ENCODE measurements at regions not wholly inside any gene's neighbourhood (a gene's known extent, or its start where the extent isn't known, plus 50 kb on each side); places are given as distances from the start of the nearest gene placed in this dataset.

GRCh38 chr12:33304176-33304575 lies 135.4 kb downstream of the SYT10 start:
- Mint-ChIP-seq H3K27ac (ENCODE audit: unreplicated experiment) (no peak overlapping the region), H3K9me3 (peaks cover 3% of the 10 kb centered on the region), H3K4me3 (no peak overlapping the region), H3K27me3 (ENCODE audit: low read depth) (peaks cover 5% of the 10 kb centered on the region), H3K36me3 (ENCODE audit: low read depth) (no peaks in the 10 kb centered on the region), H3K4me1 (no peaks in the 10 kb centered on the region)
- TF ChIP-seq, protein P1, sequence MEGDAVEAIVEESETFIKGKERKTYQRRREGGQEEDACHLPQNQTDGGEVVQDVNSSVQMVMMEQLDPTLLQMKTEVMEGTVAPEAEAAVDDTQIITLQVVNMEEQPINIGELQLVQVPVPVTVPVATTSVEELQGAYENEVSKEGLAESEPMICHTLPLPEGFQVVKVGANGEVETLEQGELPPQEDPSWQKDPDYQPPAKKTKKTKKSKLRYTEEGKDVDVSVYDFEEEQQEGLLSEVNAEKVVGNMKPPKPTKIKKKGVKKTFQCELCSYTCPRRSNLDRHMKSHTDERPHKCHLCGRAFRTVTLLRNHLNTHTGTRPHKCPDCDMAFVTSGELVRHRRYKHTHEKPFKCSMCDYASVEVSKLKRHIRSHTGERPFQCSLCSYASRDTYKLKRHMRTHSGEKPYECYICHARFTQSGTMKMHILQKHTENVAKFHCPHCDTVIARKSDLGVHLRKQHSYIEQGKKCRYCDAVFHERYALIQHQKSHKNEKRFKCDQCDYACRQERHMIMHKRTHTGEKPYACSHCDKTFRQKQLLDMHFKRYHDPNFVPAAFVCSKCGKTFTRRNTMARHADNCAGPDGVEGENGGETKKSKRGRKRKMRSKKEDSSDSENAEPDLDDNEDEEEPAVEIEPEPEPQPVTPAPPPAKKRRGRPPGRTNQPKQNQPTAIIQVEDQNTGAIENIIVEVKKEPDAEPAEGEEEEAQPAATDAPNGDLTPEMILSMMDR (conservative IDR thresholded peaks at IDR 0.05) = no peak
- no peak for DNase-seq (ENCODE audit: low read depth, low spot score)

GRCh38 chr12:33296529-33296928 lies 143.1 kb downstream of the SYT10 start:
- TF ChIP-seq, protein P1 (conservative IDR thresholded peaks at IDR 0.05) = no peak
- Mint-ChIP-seq H3K4me1 (no peaks in the 10 kb centered on the region), H3K4me3 (no peak overlapping the region), H3K27me3 (ENCODE audit: low read depth) (no peaks in the 10 kb centered on the region), H3K27ac (ENCODE audit: unreplicated experiment) (no peak overlapping the region), H3K9me3 (peaks cover 8% of the 10 kb centered on the region), H3K36me3 (ENCODE audit: low read depth) (no peaks in the 10 kb centered on the region)
- DNase-seq (ENCODE audit: low read depth, low spot score) = no peak

GRCh38 chr12:33290703-33291102 lies 148.9 kb downstream of the SYT10 start:
- DNase-seq (ENCODE audit: low read depth, low spot score) = no peak
- no peak overlapping the region for H3K27ac Mint-ChIP-seq (ENCODE audit: unreplicated experiment)
- no peak overlapping the region for H3K4me3 Mint-ChIP-seq
- no peaks in the 10 kb centered on the region for H3K4me1 Mint-ChIP-seq
- peaks cover 4% of the 10 kb centered on the region for H3K27me3 Mint-ChIP-seq (ENCODE audit: low read depth)
- peaks cover 2% of the 10 kb centered on the region for H3K9me3 Mint-ChIP-seq
- no peaks in the 10 kb centered on the region for H3K36me3 Mint-ChIP-seq (ENCODE audit: low read depth)
- TF ChIP-seq, protein P1 (conservative IDR thresholded peaks at IDR 0.05) = no peak

GRCh38 chr12:33283054-33283453 lies 156.6 kb downstream of the SYT10 start:
- H3K4me3 Mint-ChIP-seq = no peak overlapping the region
- TF ChIP-seq, protein P1 (conservative IDR thresholded peaks at IDR 0.05) = no peak
- no peak overlapping the region for H3K27ac Mint-ChIP-seq (ENCODE audit: unreplicated experiment)
- H3K4me1 Mint-ChIP-seq = no peaks in the 10 kb centered on the region
- H3K36me3 Mint-ChIP-seq (ENCODE audit: low read depth) = peaks cover 3% of the 10 kb centered on the region
- DNase-seq (ENCODE audit: low read depth, low spot score) = no peak
- H3K9me3 Mint-ChIP-seq = peaks cover 23% of the 10 kb centered on the region
- no peaks in the 10 kb centered on the region for H3K27me3 Mint-ChIP-seq (ENCODE audit: low read depth)

DNA sequence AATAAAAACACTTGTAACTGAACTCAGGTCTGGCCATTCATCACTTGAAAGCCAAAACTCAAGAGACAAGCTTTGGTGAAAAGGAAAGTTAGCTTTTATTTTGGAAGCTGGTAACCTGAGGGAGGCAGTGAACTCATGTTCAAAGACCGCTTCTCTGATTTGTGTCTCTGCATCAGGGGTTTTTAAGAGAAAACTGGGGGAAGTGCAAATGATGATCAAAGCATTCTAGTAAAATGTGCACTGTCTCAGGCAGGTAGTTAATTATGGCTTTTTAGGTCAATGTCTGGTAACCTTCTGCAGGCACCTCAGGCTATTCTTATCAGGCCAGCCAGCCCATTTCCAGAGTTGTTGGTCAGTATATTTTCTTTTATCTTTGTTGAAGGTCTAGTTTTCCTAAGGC lies 162.2 kb downstream of the SYT10 start:
- Mint-ChIP-seq H3K4me1 (no peaks in the 10 kb centered on the region), H3K27me3 (ENCODE audit: low read depth) (no peaks in the 10 kb centered on the region), H3K27ac (ENCODE audit: unreplicated experiment) (no peak overlapping the region), H3K36me3 (ENCODE audit: low read depth) (peaks cover 3% of the 10 kb centered on the region), H3K9me3 (peaks cover 23% of the 10 kb centered on the region), H3K4me3 (no peak overlapping the region)
- TF ChIP-seq, protein P1 (conservative IDR thresholded peaks at IDR 0.05) = no peak
- DNase-seq (ENCODE audit: low read depth, low spot score) = no peak

DNA sequence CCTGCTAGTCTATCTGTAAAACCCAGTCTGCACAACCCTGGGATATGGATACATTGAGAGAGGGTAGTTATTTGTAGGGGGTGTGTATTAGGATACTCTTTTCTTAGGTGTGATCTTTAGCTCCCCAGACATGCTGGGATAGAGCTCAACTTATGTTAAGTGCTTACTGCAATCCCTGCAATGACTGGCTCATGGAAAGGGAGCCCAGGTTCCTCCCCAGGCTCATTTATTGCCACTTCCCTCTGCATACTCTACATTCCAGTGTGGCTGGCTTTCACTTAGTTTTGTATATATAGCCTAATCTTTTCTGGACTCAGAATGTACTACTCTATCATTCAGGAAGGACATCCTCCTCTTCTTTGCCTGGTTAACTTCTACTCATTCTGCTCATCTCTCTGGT lies 172.0 kb downstream of the SYT10 start:
- DNase-seq (ENCODE audit: low read depth, low spot score) = no peak
- H3K4me1 Mint-ChIP-seq = peaks cover 12% of the 10 kb centered on the region
- no peaks in the 10 kb centered on the region for H3K36me3 Mint-ChIP-seq (ENCODE audit: low read depth)
- no peak overlapping the region for H3K27ac Mint-ChIP-seq (ENCODE audit: unreplicated experiment)
- H3K9me3 Mint-ChIP-seq = no peaks in the 10 kb centered on the region
- H3K4me3 Mint-ChIP-seq = no peak overlapping the region
- TF ChIP-seq, protein P1 (conservative IDR thresholded peaks at IDR 0.05) = no peak
- H3K27me3 Mint-ChIP-seq (ENCODE audit: low read depth) = no peaks in the 10 kb centered on the region
